ENCODE measurements at regions not wholly inside any gene's neighbourhood (a gene's known extent, or its start where the extent isn't known, plus 50 kb on each side); places are given as distances from the start of the nearest gene placed in this dataset.
A peak's percentile ranks its signal among the peaks of the same experiment; 100 is the strongest.

- H3F3A ChIP-seq (ENCODE audit: low read depth), result no peaks in the 10 kb centered on the region
- H3K4me1 ChIP-seq (ENCODE audit: insufficient read depth, low read length, poor library complexity, severe bottlenecking), result peaks cover 17% of the 10 kb centered on the region
- H3K4me2 ChIP-seq (ENCODE audit: low read depth, low read length, poor library complexity, severe bottlenecking), result peak overlapping the region; percentile 35
- no peak for TF ChIP-seq EZH2phosphoT487 (IDR thresholded peaks at IDR 0.05; ENCODE audit: borderline replicate concordance)
- TF ChIP-seq CTCF (conservative IDR thresholded peaks at IDR 0.05; ENCODE audit: low read length), result no peak
- H3K79me2 ChIP-seq (ENCODE audit: insufficient read depth, low read length), result no peaks in the 10 kb centered on the region
- H3K9ac ChIP-seq (ENCODE audit: low read depth, low read length, poor library complexity, severe bottlenecking), result no peak overlapping the region
- H3K9me2 ChIP-seq (replicated peaks; ENCODE audit: low read depth, low read length), result no peaks in the 10 kb centered on the region
- H3K9me3 ChIP-seq (ENCODE audit: insufficient read depth, low read depth, low read length), result no peaks in the 10 kb centered on the region
- no peaks in the 10 kb centered on the region for H4K20me1 ChIP-seq (ENCODE audit: insufficient read depth, low read length, poor library complexity, severe bottlenecking)
- H3K4me3 ChIP-seq (ENCODE audit: low read length, poor library complexity, severe bottlenecking), result no peak overlapping the region
- no peaks in the 10 kb centered on the region for H3K36me3 ChIP-seq (ENCODE audit: insufficient read depth, low read length)
- H3K27me3 ChIP-seq (ENCODE audit: insufficient read depth, low read length, poor library complexity, severe bottlenecking), result no peaks in the 10 kb centered on the region
- no peak overlapping the region for H2AFZ ChIP-seq (ENCODE audit: low read length)
Observed at GRCh38 chr2:8394569-8395359, 287.1 kb upstream of the ID2 start.

- no peak overlapping the region for H3K9ac ChIP-seq (ENCODE audit: low read depth, low read length, poor library complexity, severe bottlenecking)
- TF ChIP-seq CTCF (conservative IDR thresholded peaks at IDR 0.05; ENCODE audit: low read length), result no peak
- no peak for TF ChIP-seq EZH2phosphoT487 (IDR thresholded peaks at IDR 0.05; ENCODE audit: borderline replicate concordance)
- no peaks in the 10 kb centered on the region for H4K20me1 ChIP-seq (ENCODE audit: insufficient read depth, low read length, poor library complexity, severe bottlenecking)
- H3K4me3 ChIP-seq (ENCODE audit: low read length, poor library complexity, severe bottlenecking), result no peak overlapping the region
- no peaks in the 10 kb centered on the region for H3K27me3 ChIP-seq (ENCODE audit: insufficient read depth, low read length, poor library complexity, severe bottlenecking)
- no peaks in the 10 kb centered on the region for H3K9me3 ChIP-seq (ENCODE audit: insufficient read depth, low read depth, low read length)
- H3K36me3 ChIP-seq (ENCODE audit: insufficient read depth, low read length), result no peaks in the 10 kb centered on the region
- no peak overlapping the region for H2AFZ ChIP-seq (ENCODE audit: low read length)
- H3F3A ChIP-seq (ENCODE audit: low read depth), result no peaks in the 10 kb centered on the region
- no peaks in the 10 kb centered on the region for H3K9me2 ChIP-seq (replicated peaks; ENCODE audit: low read depth, low read length)
- no peak overlapping the region for H3K4me2 ChIP-seq (ENCODE audit: low read depth, low read length, poor library complexity, severe bottlenecking)
- H3K4me1 ChIP-seq (ENCODE audit: insufficient read depth, low read length, poor library complexity, severe bottlenecking), result peaks cover 12% of the 10 kb centered on the region
- no peaks in the 10 kb centered on the region for H3K79me2 ChIP-seq (ENCODE audit: insufficient read depth, low read length)
Observed at GRCh38 chr2:8395718-8396117, 286.1 kb upstream of the ID2 start.

GRCh38 chr2:8398040-8398668 lies 283.7 kb upstream of the ID2 start:
- no peaks in the 10 kb centered on the region for H3F3A ChIP-seq (ENCODE audit: low read depth)
- no peaks in the 10 kb centered on the region for H3K9me2 ChIP-seq (replicated peaks; ENCODE audit: low read depth, low read length)
- H3K36me3 ChIP-seq (ENCODE audit: insufficient read depth, low read length), result no peaks in the 10 kb centered on the region
- no peak overlapping the region for H3K9ac ChIP-seq (ENCODE audit: low read depth, low read length, poor library complexity, severe bottlenecking)
- H3K4me2 ChIP-seq (ENCODE audit: low read depth, low read length, poor library complexity, severe bottlenecking), result no peak overlapping the region
- H3K4me3 ChIP-seq (ENCODE audit: low read length, poor library complexity, severe bottlenecking), result no peak overlapping the region
- TF ChIP-seq EZH2phosphoT487 (IDR thresholded peaks at IDR 0.05; ENCODE audit: borderline replicate concordance) (no peak), CTCF (conservative IDR thresholded peaks at IDR 0.05; ENCODE audit: low read length) (no peak)
- no peaks in the 10 kb centered on the region for H3K79me2 ChIP-seq (ENCODE audit: insufficient read depth, low read length)
- H3K27me3 ChIP-seq (ENCODE audit: insufficient read depth, low read length, poor library complexity, severe bottlenecking), result no peaks in the 10 kb centered on the region
- no peaks in the 10 kb centered on the region for H3K9me3 ChIP-seq (ENCODE audit: insufficient read depth, low read depth, low read length)
- no peaks in the 10 kb centered on the region for H4K20me1 ChIP-seq (ENCODE audit: insufficient read depth, low read length, poor library complexity, severe bottlenecking)
- no peak overlapping the region for H2AFZ ChIP-seq (ENCODE audit: low read length)
- peaks cover 18% of the 10 kb centered on the region for H3K4me1 ChIP-seq (ENCODE audit: insufficient read depth, low read length, poor library complexity, severe bottlenecking)

All from Loucy (cell line).